ENCODE measurements at regions not wholly inside any gene's neighbourhood (a gene's known extent, or its start where the extent isn't known, plus 50 kb on each side); places are given as distances from the start of the nearest gene placed in this dataset.

DNA sequence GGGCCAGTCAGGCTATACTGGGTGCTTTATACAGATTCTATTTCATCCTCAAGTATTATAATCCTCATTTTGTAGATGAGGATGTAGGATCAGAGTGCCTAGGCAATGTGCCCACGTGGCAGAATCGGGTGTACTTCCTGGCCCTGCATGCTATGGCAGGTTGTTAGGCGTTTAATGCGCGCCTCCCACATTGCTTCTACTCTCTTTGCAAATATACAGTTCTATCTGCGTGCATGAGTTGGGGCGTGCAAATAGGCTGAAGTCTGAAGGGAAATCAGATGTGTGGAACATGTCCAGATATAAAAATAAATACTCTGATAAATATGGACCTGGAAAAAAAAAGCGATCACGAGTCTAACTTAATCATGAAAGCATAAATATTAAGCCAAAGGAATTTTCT, 194.7 kb upstream of the FMN2 start:
- no peak for DNase-seq

DNA sequence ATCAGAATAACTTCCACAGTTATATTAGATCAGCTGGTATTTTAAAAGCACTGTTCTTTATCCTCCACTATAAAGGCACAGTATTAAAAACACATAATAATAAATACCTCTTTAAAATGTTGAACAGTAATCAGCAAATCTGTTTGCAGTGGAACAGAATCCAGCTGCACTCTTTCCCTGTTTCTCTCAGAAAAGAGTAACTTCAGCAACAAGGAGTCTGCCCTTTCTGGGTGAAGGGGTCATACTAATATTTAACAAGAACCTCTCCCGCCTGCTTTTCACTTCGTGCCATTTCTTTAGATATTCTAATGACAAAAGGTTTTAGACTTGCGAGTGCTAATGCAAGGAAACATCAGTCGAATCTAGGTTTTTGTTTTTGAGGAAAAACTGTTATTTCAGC, 194.2 kb upstream of the FMN2 start:
- DNase-seq, result no peak

DNA sequence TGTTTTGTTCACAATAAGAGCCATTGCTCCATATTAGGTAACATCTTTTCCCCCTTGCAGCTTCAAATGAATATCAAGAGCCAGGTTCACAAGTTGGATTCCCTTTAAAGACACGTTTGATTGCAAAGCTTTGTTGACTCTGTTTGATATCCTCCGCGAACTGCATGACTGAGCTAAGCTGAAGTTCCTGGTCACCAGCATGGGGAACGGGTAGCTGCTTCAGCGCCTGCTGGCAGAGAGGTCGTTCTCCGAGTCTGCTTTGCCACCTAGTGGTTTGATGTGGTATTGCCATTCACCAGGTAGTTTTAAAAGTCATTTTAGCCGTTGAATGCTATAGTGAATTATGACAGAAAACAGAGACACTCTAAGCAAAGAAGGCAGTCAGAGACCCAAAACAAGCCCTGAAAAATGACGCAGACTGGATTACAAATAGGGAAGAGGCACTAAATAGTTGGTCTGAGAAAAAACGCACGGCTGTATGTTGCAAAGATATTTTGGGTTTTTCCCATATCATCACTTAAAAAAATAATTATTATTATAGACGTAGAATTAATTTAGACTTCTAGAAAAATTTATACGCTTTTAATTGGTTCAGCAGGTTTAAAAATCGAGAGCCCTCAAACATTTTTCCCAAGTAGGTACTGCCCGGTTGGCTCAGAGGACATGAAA, 193.5 kb upstream of the FMN2 start:
- DNase-seq, result peak; percentile 83

DNA sequence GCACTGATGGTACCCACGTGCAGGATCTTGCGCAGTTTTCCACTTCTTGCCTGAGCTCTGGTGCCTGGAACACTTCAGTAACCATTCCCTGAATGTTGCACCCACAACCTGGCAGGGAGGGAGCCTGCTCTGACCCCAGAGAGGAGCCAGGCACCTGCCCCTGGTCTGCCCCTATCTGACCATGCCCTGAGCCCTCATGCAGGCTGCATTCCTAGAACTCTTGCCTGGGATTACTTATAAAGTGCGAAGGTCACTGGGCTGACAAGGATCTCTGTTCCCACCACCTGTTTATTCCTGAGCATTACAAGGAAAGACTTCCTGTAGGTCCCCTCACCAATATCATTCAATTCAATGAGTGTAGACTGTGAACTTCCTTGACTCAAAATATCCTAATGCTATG, 191.9 kb upstream of the FMN2 start:
- DNase-seq, result no peak

DNA sequence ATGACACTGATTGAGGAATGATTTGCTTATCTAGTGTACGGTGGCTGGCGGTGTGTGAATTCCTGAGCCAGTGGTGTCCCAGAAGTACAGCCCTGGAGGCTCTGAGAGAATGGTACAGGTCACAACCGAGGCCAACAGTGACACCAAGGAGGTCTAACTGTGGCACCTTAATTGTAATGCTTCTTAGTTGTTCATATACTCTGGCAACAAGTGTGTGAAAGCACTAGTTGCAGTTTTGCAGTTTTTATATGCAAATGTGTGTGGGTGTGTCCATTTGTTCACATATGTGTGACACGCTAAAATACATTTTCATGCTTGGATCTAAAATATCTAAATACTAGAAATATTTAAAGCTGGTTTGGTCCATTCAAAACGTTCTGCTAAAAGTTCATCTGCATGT, 185.3 kb upstream of the FMN2 start:
- no peak for DNase-seq

DNA sequence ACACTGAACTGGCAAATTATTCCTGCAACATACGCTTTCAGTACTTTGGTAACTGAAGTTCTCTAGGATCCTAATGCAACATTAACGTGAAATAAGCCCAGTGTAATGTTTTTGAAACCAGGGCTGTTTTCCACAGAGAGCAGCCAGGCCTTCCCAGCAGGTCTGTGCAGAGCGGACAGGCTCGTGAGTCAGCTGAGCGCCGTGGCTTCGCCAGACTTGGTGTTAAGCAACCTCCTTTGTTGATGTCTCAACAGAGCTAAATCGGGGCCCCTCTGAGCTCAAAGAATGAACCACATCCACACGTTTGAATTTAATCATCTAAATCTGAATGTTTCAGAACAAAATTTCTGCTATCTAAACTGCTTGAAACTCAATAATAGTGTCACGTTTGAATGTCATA, 181.8 kb upstream of the FMN2 start:
- DNase-seq, result peak; percentile 37

DNA sequence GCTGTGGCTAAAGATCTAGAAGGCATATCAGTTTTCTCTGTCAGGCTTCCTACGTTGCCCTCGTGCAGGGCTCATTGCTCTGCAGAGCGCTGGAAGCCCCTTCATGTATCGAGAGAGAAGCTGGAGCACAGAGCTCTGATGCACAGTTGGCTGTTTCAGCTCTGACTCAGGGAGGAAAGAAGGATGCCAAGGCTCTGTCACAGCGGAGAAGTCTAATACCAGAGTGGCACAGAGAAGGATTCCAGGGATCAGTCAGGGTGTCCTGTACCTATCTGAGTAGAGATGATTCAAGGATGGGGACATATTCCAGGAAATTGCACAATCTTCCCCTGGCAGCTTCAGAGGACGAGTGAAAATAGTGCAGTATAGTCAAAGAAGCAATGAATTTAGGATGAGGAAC, 179.2 kb upstream of the FMN2 start:
- DNase-seq, result no peak

DNA sequence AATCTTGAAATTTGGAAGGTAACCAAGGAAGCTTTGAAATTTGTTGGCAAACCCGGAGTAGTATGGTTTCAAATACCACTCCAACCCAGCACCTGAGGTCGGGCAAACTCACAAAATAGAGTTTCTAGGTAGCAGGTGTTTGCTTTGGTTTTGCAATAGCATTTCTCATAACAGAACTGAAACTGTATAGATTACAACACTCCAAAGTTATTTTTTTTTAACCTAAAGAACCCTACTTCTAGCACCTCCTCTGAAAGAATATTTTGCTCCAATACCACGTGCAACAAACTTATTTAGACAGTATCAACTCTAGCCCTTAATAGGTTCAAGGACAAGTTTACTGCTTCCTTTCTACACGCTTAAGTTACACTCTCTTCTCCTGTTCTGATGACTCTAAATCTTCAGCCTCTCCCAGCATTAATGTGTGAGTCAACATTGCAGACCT, 178.5 kb upstream of the FMN2 start:
- DNase-seq, result no peak

DNA sequence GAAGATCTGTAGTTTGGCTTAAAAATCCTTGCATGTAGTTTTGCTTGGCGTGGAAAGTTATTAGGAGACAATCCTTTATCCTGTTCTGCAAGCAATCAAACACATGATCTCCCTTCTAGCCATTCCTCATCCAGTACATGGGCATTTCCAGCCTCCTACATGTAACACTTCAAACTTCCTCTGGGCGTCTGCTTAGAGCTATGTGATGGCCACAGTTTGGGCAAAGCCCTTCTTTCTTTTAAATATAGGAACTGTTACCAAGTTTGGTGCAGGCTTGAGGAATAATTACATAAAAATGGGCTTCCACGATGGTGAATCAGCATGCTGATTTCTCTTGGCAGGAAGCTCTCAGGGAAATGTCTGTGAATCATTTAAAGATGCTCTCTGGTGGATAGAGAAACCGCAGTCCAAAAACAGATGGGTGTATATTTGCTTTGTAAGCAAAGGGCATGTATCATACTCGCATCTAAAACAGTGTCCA, 176.9 kb upstream of the FMN2 start:
- peak; percentile 29 for DNase-seq

DNA sequence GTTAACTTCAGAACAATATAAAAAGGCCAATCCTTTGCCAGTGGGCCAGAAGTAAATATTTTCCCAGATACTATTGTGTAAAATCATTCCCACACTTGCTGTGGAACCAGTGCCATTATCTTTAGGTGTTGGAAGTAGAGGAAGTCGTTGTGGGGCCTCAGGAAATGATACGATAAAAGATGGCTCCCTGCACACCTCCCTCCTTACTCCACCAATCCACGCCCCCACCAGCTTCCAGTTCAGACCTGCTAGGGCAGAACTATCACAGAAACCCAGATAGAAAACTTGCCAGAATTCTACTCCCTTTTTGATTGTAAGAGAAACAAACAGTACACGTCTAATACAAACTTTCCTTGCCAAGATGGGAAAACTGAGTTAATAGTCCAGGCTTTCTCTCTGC, 173.0 kb upstream of the FMN2 start:
- no peak for DNase-seq

DNA sequence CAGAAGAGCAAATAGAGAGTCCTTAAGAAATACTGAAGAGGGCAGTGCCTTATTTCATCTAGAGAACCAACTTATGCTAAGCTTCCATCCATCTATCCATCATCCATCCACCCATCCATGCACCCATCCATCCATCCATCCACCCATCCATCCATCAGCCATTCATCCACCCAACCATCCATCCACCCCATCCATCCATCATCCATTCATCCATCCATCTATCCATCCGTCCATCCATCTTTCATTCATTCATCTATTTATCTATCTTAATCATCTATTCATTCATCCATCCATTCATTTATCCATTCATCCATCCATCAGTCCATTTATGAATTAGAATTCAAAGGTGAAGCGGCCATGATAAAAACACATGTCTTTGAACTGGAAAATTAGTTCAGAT, 171.5 kb upstream of the FMN2 start:
- DNase-seq, result no peak

DNA sequence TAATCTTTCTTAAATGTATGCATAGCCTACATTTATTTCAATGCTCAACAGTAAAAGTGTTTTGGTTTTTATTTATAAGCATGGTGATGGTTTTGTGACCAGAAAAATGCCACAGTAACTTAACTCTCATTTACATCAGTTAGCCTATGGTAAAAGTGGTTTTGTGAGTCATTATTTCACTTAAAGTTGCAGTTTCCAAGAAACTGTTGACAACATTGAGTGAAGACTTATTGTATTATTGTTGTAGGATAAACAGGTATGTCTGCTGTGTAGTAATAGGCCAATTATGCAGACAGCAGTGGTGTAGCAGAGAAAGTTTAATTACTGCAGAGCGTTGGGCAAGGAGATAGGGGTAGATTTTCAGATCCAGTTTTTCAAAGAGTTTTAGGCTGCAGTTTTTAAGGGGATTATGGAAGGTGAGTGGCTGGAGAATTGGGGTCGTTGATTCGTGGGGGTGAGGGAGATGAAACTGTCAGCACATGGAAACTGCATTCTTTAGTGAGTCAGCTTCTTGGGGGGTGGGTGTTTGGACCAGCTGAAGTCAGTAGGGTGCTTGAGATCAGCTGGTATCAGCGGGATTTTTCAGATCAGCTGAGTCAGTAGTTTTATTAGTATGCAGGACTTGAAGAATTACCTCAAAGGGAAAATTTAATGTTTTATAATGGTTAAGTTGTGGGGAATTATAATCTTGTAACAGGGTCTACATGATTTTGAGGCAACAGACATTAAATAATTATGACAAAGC, 168.7 kb upstream of the FMN2 start:
- no peak for DNase-seq

DNA sequence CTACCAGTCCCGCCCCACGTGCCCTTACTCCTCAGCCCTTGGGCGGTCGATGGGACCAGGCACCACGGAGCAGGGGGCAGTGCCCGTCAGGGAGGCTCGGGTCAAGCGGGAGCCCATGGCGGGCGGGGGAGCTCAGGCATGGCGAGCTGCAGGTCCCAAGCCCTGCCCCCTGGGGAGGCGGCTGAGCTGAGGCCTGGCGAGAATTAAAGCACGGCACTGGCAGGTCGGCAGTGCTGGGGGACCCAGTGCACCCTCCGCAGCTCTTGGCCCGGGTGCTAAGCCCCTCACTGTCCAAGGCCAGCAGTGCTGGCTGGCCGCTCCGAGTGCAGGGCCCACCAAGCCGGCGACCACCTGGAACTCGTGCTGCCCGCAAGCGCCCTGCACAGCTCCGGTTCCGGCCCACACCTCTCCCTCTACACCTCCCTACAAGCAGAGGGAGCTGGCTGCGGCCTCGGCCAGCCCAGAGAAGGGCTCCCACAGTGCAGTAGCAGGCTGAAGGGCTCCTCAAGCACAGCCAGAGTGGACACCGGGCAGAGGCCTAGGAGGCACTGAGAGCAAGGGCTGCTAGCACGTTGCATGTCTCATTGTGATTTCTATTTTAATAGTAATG, 166.8 kb upstream of the FMN2 start:
- DNase-seq, result no peak

DNA sequence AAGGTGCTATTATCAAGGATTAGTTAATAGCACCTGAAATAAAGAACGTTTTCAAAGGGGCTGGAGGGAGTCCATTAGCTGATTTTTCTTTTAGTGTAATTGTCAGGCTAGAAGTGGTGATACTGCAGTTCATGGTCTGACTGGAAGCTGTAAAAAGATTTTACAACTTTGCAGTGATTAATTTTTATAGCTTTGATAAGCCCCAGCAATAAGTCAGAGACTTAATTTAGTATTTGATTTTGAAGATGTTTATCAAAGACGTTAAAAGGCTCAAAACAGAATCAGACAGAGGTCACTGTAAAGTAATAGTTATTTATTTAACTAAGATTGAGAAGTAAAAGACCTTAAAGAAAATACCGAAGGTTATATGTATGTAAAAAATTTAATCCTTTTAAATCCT, 165.5 kb upstream of the FMN2 start:
- no peak for DNase-seq

DNA sequence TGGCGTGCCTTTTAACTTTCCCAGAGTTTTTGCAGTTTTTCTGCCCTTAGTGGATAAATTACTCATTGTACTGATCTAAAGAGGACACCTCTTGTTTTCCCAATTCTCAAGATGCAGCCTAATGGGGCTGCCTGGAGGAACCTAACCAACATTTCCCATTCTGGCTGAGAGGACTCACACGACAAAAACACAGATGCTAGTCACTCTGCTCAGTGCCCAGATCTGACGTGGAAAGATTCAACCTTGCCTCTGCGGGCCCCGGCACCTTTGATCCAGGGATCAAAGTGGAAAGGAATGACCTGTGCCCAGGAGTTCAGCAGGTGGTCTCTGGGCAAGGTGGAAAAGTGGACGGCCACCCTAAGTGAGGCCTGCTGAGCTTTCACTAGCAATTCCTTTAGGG, 162.4 kb upstream of the FMN2 start:
- no peak for DNase-seq

DNA sequence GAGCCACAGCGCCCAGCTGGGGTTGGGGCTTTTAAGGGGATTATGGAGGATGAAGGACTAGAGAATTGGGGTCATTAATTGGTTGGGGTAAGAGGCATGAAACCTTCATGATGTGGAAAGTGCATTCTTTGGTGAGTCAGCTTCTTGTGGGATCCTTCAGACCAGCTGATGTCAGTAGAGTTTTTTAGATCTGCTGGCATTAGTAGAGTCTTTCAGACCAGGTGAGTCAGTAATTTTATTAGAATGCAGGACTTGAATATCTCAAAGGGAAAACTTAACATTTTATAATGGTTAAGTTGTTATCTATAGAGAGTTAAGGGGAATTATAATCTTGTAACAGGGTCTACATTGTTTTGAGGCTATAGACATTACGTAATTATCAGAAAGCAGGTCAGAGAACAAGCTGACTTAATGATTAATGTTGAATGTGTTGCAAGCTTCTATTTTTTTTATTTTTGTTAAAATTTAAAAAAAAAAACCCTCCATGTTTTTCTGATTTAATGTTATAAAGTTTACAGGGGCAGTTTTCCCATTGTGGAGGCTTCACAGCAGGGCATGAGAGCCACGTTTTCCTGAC, 160.9 kb upstream of the FMN2 start:
- DNase-seq, result no peak

DNA sequence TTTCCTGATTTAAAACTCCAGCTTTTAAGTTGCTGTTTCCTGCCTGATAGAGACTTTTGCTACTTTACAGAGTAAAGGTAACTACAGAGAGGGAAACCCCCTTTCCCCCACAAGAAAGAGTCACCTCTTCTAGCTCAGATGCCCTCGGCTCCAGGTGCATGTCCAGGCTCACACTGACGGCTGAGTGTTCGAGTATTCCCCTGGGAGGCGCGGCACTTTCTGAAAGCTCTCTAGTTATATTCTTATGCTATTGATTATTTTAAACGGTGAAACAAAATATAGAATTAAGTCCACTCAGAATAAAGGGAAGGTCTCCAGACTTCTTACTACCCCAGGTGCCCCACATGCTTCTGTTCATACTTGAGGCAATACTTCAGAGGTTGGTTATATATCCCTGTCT, 160.3 kb upstream of the FMN2 start:
- DNase-seq, result no peak

DNA sequence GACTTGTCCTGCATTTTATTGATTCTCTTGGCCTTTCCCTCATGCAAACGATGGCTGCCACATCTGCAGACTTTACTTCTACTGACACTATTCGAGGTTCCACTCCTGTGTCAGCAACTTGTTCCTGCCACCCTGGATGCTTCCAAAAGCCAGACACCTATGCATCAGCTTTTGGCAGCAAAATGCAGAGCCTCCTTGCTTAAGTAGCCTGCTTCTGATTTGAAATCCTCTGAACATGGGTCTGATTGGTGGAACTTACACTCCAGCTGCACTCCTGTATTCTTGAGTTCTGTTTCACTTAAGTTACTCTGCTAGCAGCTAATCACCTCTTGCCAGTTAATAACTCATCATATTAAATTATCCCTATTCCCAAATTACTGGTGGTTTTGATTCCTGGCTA, 152.1 kb upstream of the FMN2 start:
- no peak for DNase-seq

DNA sequence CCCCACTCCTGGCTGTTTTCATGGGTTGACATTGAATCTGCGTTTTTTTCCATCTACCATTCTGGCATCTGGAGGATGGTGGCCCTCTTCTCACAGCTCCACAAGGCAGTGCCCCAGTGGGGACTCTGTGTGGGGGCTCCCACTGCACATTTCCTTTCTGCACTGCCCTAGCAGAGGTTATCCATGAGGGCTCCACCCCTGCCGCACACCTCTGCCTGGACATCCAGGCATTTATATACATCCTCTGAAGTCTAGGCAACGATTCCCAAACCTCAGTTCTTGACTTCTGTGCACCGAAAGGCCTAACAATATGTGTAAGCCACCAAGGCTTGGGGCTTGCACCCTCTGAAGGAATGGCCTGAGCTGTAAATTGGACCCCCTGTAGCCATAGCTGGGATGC, 147.9 kb upstream of the FMN2 start:
- no peak for DNase-seq

DNA sequence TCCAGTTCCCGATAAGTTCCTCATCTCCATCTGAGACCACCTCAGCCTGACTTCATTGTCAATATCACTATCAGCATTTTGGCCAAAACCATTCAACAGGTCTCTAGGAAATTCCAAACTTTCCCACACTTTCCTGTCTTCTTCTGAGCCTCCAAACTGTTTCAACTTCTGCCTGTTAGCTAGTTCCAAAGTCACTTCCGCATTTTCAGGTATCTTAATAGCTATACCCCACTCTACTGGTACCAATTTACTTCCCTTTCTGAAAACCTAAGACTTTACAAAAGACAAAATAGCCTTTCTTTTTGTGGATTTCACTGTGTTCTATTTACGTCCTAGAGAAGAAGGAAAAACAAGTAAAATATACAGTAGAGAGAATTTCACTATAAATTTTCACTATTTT, 147.0 kb upstream of the FMN2 start:
- DNase-seq, result no peak

DNA sequence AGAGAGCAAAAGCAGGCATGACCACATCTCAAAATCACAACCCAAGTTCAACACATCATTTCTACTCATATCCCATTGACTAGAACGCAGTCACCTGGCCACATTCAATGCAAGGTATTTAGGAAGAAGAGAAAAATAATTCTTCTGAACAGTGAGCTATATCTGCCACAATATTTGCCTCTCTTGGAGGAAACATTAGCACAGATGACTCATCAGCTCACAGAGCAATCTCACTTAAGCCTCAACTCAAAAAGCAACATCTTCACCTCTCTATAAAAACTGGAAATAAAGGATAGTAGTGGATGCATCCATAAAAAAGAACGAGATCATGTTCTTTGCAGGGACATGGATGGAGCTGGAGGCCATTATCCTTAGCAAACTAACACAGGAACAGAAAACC, 143.9 kb upstream of the FMN2 start:
- no peak for DNase-seq

DNA sequence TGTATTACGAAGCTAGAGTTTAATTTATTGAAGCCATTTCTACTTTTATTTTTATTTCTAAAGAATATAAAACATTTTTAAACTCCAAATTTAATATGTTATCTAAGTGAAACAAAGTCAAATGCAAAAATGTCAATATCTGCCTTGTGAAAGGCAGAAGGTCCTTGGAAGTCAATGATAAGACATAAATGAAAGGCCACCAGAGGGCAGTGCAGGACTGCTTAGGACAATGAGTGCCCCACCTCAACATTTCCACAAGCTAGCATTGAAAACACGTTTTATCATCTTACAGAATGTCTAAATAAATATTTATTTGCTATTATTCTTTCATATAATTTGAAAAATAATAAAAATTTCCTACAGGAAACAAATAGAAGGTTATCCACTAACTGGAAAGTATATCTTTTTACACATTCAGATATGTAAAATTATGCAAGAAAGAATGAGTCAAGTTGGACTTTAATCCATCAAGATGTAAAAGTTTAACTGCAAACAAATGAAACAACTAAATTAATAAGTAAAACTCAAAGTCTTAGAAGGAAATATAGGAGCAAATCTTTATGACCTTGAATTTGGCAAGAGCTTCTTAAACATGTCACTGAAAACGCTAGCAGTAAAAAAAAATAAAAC, 140.1 kb upstream of the FMN2 start:
- peak; percentile 64 for DNase-seq

Data from right hindlimb (tissue), 1 donor.